ENCODE measurements at regions not wholly inside any gene's neighbourhood (a gene's known extent, or its start where the extent isn't known, plus 50 kb on each side); places are given as distances from the start of the nearest gene placed in this dataset.
A peak's percentile ranks its signal among the peaks of the same experiment; 100 is the strongest.
"Not testable (repeated sequence)": the region's sequence is repeated elsewhere in the genome, so short reads cannot be mapped to it uniquely, and the experiment has no call there.

DNA sequence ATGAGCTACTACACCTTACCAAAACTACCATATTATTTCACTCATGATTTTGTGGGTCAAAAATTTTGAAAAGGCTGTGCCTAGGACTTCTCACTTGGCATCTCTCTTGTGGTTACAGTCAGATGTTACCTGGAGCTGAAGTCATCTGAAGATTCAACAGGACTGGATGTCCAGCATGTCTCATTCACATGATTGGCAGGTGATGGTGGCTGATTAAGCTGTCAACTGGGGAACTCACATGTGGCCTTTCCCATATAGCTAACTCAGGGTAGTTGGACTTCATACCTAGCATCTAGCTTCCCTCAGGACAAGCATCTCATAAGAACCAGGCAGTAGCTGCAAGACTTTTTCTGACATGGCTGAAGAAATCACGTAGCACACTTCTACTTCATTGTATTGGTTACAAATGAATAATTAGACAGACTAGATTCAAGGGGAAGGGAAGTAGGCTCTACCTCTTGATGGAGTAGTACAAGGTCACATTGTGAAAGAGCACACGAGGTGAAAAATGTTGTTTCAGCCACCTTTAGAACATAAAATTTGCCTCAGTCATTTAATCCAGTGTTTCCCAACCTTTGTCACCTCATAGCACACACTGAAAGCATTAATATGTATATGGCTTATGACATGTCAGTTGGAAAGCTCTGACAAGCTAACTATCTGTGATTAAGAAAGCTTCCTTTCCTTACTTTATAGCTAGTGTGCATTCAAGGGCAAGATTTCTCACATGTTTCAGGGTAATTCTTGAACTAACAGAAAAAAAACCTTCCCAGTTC lies 68.0 kb upstream of the PTGFRN start:
- Histone ChIP-seq H3K9me3 (replicated peaks) (peaks cover 6% of the 10 kb centered on the region; the same call in 1 of the 2 replicates), H3K27me3 (no peaks in the 10 kb centered on the region), H3K36me3 (no peaks in the 10 kb centered on the region), H3K4me3 (no peak overlapping the region), H3K4me1 (peaks cover 11% of the 10 kb centered on the region), H3K27ac (no peak overlapping the region)
- DNase-seq, result no peak

DNA sequence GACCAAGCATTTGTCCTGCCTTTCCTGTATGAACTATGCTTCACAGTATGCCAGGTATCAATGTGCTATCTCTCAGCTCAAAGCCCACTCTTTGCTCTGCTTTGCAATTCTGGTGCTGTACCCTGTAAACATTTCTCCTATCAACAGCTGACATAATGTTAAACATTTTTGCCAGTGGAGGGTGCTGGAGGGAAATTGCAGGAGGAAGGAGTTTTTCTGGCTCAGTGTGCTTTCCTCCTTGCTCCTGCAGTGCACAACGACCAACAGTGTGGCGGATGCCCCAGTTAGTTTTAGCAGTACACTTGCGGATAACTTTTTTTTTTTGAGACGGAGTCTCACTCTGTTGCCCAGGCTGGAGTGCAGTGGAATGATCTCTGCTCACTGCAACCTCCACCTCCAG lies 67.1 kb upstream of the PTGFRN start:
- no peak overlapping the region for H3K4me3 ChIP-seq
- peaks cover 11% of the 10 kb centered on the region for H3K4me1 ChIP-seq
- DNase-seq, result peak in 1 of 2 experiments; percentile 56
- peaks cover 6% of the 10 kb centered on the region; the same call in 1 of the 2 replicates for H3K9me3 ChIP-seq (replicated peaks)
- H3K27ac ChIP-seq, result no peak overlapping the region
- no peaks in the 10 kb centered on the region for H3K36me3 ChIP-seq
- H3K27me3 ChIP-seq, result no peaks in the 10 kb centered on the region

- no peak for DNase-seq
- Histone ChIP-seq H3K4me1 (peaks cover 29% of the 10 kb centered on the region), H3K27ac (no peak overlapping the region), H3K27me3 (no peaks in the 10 kb centered on the region), H3K36me3 (no peaks in the 10 kb centered on the region), H3K9me3 (replicated peaks) (peaks cover 6% of the 10 kb centered on the region; the same call in 1 of the 2 replicates), H3K4me3 (no peak overlapping the region)
Observed at GRCh38 chr1:116844775-116845174, 64.9 kb upstream of the PTGFRN start.

DNA sequence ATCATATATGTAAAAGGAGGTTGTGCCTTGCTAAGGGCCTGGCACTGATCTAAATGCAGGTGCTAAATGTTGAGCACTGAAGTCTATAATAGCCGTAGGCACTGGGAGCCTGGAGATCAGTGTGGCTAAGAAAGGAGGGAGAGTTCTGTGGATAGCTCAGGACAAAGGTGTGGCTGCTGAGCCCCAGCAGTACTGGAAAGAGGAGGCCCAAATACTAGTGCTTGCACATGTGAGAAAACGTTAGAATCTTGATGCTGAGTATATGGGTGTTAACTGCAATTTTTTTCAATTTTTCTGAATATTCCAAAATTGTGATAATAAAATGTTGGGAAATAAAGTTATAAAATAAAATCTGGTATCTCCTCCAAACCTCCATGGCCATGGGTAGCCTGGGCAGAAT lies 62.5 kb upstream of the PTGFRN start:
- peaks cover 44% of the 10 kb centered on the region for H3K4me1 ChIP-seq
- no peak overlapping the region for H3K4me3 ChIP-seq
- no peaks in the 10 kb centered on the region for H3K36me3 ChIP-seq
- no peak for DNase-seq
- H3K27ac ChIP-seq, result no peak overlapping the region; the same call in 1 of the 2 replicates
- H3K9me3 ChIP-seq (replicated peaks), result peaks cover 6% of the 10 kb centered on the region; the same call in 1 of the 2 replicates
- no peaks in the 10 kb centered on the region for H3K27me3 ChIP-seq

- Histone ChIP-seq H3K36me3 (no peaks in the 10 kb centered on the region), H3K4me1 (peaks cover 50% of the 10 kb centered on the region), H3K9me3 (replicated peaks) (peaks cover 6% of the 10 kb centered on the region; the same call in 1 of the 2 replicates), H3K27ac (peak overlapping the region; percentile 96), H3K4me3 (no peak overlapping the region), H3K27me3 (no peaks in the 10 kb centered on the region)
- DNase-seq, result peak in 1 of 2 experiments; percentile 28
Observed at GRCh38 chr1:116847688-116848531, 61.8 kb upstream of the PTGFRN start.

GRCh38 chr1:116850436-116850835 lies 59.3 kb upstream of the PTGFRN start:
- Histone ChIP-seq H3K36me3 (no peaks in the 10 kb centered on the region), H3K27ac (peak overlapping the region; percentile 96), H3K27me3 (no peaks in the 10 kb centered on the region), H3K4me3 (no peak overlapping the region), H3K9me3 (replicated peaks) (no peaks in the 10 kb centered on the region), H3K4me1 (peaks cover 76% of the 10 kb centered on the region)
- DNase-seq, result peak; percentile 46 to 70

DNA sequence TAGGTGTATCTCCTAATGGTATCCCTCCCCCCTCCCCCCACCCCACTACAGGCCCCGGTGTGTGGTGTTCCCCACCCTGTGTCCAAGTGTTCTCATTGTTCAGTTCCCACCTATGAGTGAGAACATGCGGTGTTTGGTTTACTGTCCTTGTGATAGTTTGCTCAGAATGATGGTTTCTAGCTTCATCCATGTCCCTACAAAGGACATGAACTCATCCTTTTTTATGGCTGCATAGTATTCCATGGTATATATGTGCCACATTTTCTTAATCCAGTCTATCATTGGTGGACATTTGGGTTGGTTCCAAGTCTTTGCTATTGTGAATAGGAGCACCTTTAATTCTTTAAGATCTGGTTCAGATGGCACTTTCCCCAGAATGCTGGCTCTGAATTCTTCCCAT lies 58.5 kb upstream of the PTGFRN start:
- H3K4me1 ChIP-seq, result peaks cover 75% of the 10 kb centered on the region
- not testable (repeated sequence) for H3K4me3 ChIP-seq; H3K9me3 ChIP-seq (replicated peaks); H3K27ac ChIP-seq; DNase-seq; H3K27me3 ChIP-seq; H3K36me3 ChIP-seq

DNA sequence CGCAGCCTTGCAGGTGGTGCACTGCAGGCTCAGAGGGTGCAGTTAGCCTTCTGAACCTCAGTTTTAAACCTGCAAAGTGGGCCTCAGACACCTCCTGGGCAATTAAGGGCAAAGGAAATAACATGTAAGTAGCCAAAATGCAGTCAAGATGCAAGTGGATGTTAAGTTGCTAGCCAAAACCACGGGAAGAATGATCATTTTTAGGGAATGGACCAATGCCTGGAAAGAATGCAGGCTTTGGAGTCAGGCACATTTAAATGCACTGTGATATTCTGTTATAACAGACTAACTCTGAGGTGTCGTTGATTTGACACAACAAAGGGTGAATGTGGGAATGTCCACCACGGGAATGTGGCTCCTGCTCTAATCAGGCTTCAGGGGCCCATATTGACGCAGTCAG lies 57.9 kb upstream of the PTGFRN start:
- no peak overlapping the region for H3K4me3 ChIP-seq
- DNase-seq, result no peak
- H3K9me3 ChIP-seq (replicated peaks), result no peaks in the 10 kb centered on the region
- peak overlapping the region; percentile 95; the same call in 1 of the 2 replicates for H3K27ac ChIP-seq
- peaks cover 78% of the 10 kb centered on the region for H3K4me1 ChIP-seq
- no peaks in the 10 kb centered on the region for H3K27me3 ChIP-seq
- no peaks in the 10 kb centered on the region for H3K36me3 ChIP-seq

GRCh38 chr1:116852367-116852766 lies 57.3 kb upstream of the PTGFRN start:
- DNase-seq, result no peak
- no peaks in the 10 kb centered on the region for H3K27me3 ChIP-seq
- H3K4me1 ChIP-seq, result peaks cover 81% of the 10 kb centered on the region
- no peak overlapping the region for H3K4me3 ChIP-seq
- H3K27ac ChIP-seq, result peak overlapping the region; percentile 95
- H3K9me3 ChIP-seq (replicated peaks), result no peaks in the 10 kb centered on the region
- no peaks in the 10 kb centered on the region for H3K36me3 ChIP-seq

DNA sequence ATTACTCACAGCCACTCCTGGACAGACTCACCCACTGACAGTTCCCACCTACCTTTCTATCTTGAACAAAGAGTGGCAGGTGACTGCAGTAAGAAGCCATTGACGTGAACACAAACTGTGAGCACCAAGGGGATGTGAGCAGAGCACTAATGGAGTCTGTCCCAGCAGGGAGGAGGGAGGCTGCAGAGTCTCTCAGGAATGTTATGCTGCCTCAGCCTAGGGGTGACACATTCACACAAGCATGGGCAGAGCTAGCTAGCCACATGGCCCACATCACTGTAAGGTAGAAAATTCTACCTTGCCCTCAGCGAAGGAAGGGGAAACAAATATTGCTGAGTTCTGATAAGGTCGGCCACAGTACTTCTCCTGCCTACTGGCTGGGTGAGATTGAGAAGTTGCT lies 56.8 kb upstream of the PTGFRN start:
- Histone ChIP-seq H3K27ac (peak overlapping the region; percentile 95), H3K4me3 (no peak overlapping the region), H3K4me1 (peaks cover 80% of the 10 kb centered on the region), H3K36me3 (no peaks in the 10 kb centered on the region), H3K9me3 (replicated peaks) (no peaks in the 10 kb centered on the region), H3K27me3 (no peaks in the 10 kb centered on the region)
- DNase-seq, result peak in 1 of 2 experiments; percentile 42

GRCh38 chr1:116853680-116854402 lies 55.9 kb upstream of the PTGFRN start:
- H3K9me3 ChIP-seq (replicated peaks), result no peaks in the 10 kb centered on the region
- H3K4me1 ChIP-seq, result peaks cover 70% of the 10 kb centered on the region
- no peaks in the 10 kb centered on the region for H3K36me3 ChIP-seq
- H3K27ac ChIP-seq, result peak overlapping the region; percentile 95
- peak overlapping the region; percentile 5 for H3K4me3 ChIP-seq
- DNase-seq, result peak; percentile 92 to 96
- H3K27me3 ChIP-seq, result no peaks in the 10 kb centered on the region

- H3K27me3 ChIP-seq, result no peaks in the 10 kb centered on the region
- H3K4me3 ChIP-seq, result no peak overlapping the region; the same call in 1 of the 2 replicates
- no peaks in the 10 kb centered on the region for H3K36me3 ChIP-seq
- peak overlapping the region; percentile 95 for H3K27ac ChIP-seq
- no peak for DNase-seq
- H3K4me1 ChIP-seq, result peaks cover 67% of the 10 kb centered on the region
- H3K9me3 ChIP-seq (replicated peaks), result no peaks in the 10 kb centered on the region
Observed at GRCh38 chr1:116854403-116854690, 55.4 kb upstream of the PTGFRN start.

DNA sequence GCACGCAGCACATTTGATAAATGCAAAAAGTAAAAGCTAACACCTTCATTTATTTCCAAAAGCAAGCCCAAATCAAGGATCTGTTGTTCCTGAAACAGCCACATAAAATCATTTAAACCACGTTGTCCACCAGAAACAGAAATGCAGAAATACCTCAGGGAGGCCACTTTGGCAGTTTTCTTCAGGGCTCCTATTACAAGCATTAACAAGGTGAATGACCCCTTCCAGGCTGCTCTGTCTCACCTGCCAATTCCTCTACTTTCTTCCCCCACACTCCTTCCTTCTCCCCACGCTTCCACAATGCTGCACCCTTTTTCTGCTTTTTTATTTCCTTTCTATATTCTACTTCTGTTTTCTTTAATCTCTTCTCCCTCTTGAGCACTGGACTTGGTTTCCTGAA lies 55.0 kb upstream of the PTGFRN start:
- Histone ChIP-seq H3K27ac (peak overlapping the region; percentile 95), H3K4me1 (peaks cover 63% of the 10 kb centered on the region), H3K27me3 (no peaks in the 10 kb centered on the region), H3K36me3 (no peaks in the 10 kb centered on the region), H3K9me3 (replicated peaks) (no peaks in the 10 kb centered on the region), H3K4me3 (no peak overlapping the region)
- peak in 1 of 2 experiments; percentile 29 for DNase-seq

- H3K36me3 ChIP-seq, result no peaks in the 10 kb centered on the region
- peak; percentile 75 to 84 for DNase-seq
- no peaks in the 10 kb centered on the region for H3K27me3 ChIP-seq
- peak overlapping the region; percentile 95 for H3K27ac ChIP-seq
- H3K9me3 ChIP-seq (replicated peaks), result no peaks in the 10 kb centered on the region
- no peak overlapping the region for H3K4me3 ChIP-seq
- H3K4me1 ChIP-seq, result peaks cover 58% of the 10 kb centered on the region
Observed at GRCh38 chr1:116855191-116855619, 54.5 kb upstream of the PTGFRN start.
